CD14-positive monocyte (primary cell): ENCODE measurements at regions not wholly inside any gene's neighbourhood (a gene's known extent, or its start where the extent isn't known, plus 50 kb on each side); places are given as distances from the start of the nearest gene placed in this dataset.

ENCODE experiments used
- DNase-seq, 3 donors: peaks; one replicate each; pipeline ENCODE4 v3.0.0-alpha.2; 2011 to 2022
- H2AFZ ChIP-seq: 2 replicates; pipeline ENCODE4 v1.6.0; 2012; ENCODE audit warnings: mild to moderate bottlenecking, low read depth, low read length, inconsistent platforms; ENCODE audit not compliant: insufficient read depth, poor library complexity, severe bottlenecking
- H3K27ac ChIP-seq, 2 donors: 1 replicate in 1 of 2; 2 replicates in 1 of 2; pipeline ENCODE4 v1.5.1; 2012 to 2013; ENCODE audit warnings: low read length in 2 of 2, control low read depth in 1 of 2, inconsistent platforms in 1 of 2, low read depth in 1 of 2, mild to moderate bottlenecking in 1 of 2
- H3K27me3 ChIP-seq, 2 donors: one replicate each; pipeline versions ENCODE4 v1.6.0 to v1.6.1; 2011 to 2013; ENCODE audit warnings: low read length in 2 of 2; ENCODE audit not compliant: control insufficient read depth in 2 of 2, insufficient read depth in 2 of 2
- H3K36me3 ChIP-seq, 2 donors: replicated peaks in 1 of 2; 1 replicate in 1 of 2; 2 replicates in 1 of 2; pipeline versions ENCODE4 v1.5.1 to v1.6.1; 2012 to 2013; ENCODE audit warnings: low read length in 2 of 2, control low read depth in 1 of 2, inconsistent platforms in 1 of 2, mild to moderate bottlenecking in 1 of 2; ENCODE audit not compliant: insufficient read depth in 2 of 2, control insufficient read depth in 1 of 2
- H3K4me1 ChIP-seq, 2 donors: 1 replicate in 1 of 2; 2 replicates in 1 of 2; pipeline versions ENCODE4 v1.5.1 to v1.6.1; 2012 to 2013; ENCODE audit warnings: low read length in 2 of 2, control low read depth in 1 of 2, inconsistent platforms in 1 of 2, mild to moderate bottlenecking in 1 of 2, moderate library complexity in 1 of 2; ENCODE audit not compliant: insufficient read depth in 2 of 2, control insufficient read depth in 1 of 2
- H3K4me2 ChIP-seq: replicated peaks from 2 replicates; pipeline ENCODE3; 2012; ENCODE audit warnings: low read length, moderate library complexity, mild to moderate bottlenecking; ENCODE audit not compliant: poor library complexity, severe bottlenecking; ENCODE audit errors: extremely low read depth
- H3K4me3 ChIP-seq, 3 experiments: fragments of 200-600 bp in 1 of 3; sonication (generic) in 1 of 3; replicated peaks in 1 of 3; 1 replicate in 2 of 3; 2 replicates in 1 of 3; pipeline ENCODE4 v1.5.1; 2011 to 2013; ENCODE audit warnings: low read length in 3 of 3, mild to moderate bottlenecking in 3 of 3, control low read depth in 2 of 3, low read depth in 2 of 3, inconsistent platforms in 1 of 3, moderate library complexity in 1 of 3
- H3K79me2 ChIP-seq: 2 replicates; pipeline ENCODE4 v1.6.0; 2012; ENCODE audit warnings: mild to moderate bottlenecking, control low read depth, inconsistent platforms, low read length, moderate library complexity; ENCODE audit not compliant: insufficient read depth
- H3K9ac ChIP-seq: 2 replicates; pipeline ENCODE4 v1.6.0; 2017; ENCODE audit warnings: low read length, mild to moderate bottlenecking; ENCODE audit not compliant: insufficient read depth, poor library complexity, severe bottlenecking
- H3K9me3 ChIP-seq, 2 donors: replicated peaks in 1 of 2; 1 replicate in 1 of 2; 2 replicates in 1 of 2; pipeline versions ENCODE4 v1.5.1 to v1.6.1; 2012 to 2013; ENCODE audit warnings: low read length in 2 of 2, control low read depth in 1 of 2; ENCODE audit not compliant: control insufficient read depth in 1 of 2, insufficient read depth in 1 of 2
- H4K20me1 ChIP-seq: 2 replicates; pipeline ENCODE4 v1.6.0; 2012; ENCODE audit warnings: mild to moderate bottlenecking, low read length, control low read depth, moderate library complexity; ENCODE audit not compliant: insufficient read depth
- H3K27ac Mint-ChIP-seq, 7 donors: one replicate each; pipeline ENCODE4 v1.8.0; 2020; ENCODE audit warnings: mild to moderate bottlenecking in 7 of 7, mixed read lengths in 7 of 7, moderate library complexity in 6 of 7, inconsistent platforms in 2 of 7
- H3K27me3 Mint-ChIP-seq, 3 donors: one replicate each; pipeline ENCODE4 v1.8.0; 2021 to 2022; ENCODE audit warnings: low read depth in 3 of 3, mild to moderate bottlenecking in 3 of 3, mixed read lengths in 3 of 3, moderate library complexity in 3 of 3, inconsistent platforms in 1 of 3
- H3K36me3 Mint-ChIP-seq, 2 donors: one replicate each; pipeline ENCODE4 v1.8.0; 2020; ENCODE audit warnings: mixed read lengths in 2 of 2, inconsistent platforms in 1 of 2, mild to moderate bottlenecking in 1 of 2
- H3K4me1 Mint-ChIP-seq: one replicate; pipeline ENCODE4 v1.8.0; 2020; ENCODE audit warnings: mild to moderate bottlenecking, mixed read lengths
- H3K4me3 Mint-ChIP-seq, 2 donors: one replicate each; pipeline ENCODE4 v1.8.0; 2020; ENCODE audit warnings: mild to moderate bottlenecking in 2 of 2, mixed read lengths in 2 of 2, moderate library complexity in 1 of 2
- H3K9me3 Mint-ChIP-seq, 7 donors: one replicate each; pipeline ENCODE4 v1.8.0; 2020 to 2022; ENCODE audit warnings: mixed read lengths in 7 of 7, mild to moderate bottlenecking in 6 of 7, moderate library complexity in 6 of 7, inconsistent platforms in 2 of 7
- CTCF ChIP-seq: fragments of 200-600 bp; IDR thresholded peaks from one replicate; pipeline ENCODE4 v1.8.0; 2022; ENCODE audit warnings: antibody characterized with exemption, mild to moderate bottlenecking
- WGBS: methylation state at CpG from one replicate; pipeline ENCODE4 v1.1.5; 2013; ENCODE audit warnings: missing lambda C conversion rate; ENCODE audit not compliant: insufficient coverage; 5-methylcytosine and 5-hydroxymethylcytosine counted together
- intact Hi-C, 2 donors: fragments of 100-400 bp; cut with micrococcal nuclease; formaldehyde crosslinking; loops; one replicate each; pipeline versions ENCODE4 v1.15.0 to v1.15.1; 2023

GRCh38 chr2:39603436-39603835 is 62.3 kb upstream of the TMEM178A start:
- Histone ChIP-seq H3K9me3 (no peaks in the 10 kb centered on the region), H3K79me2 (no peaks in the 10 kb centered on the region), H3K27me3 (no peaks in the 10 kb centered on the region), H3K4me1 (no peaks in the 10 kb centered on the region), H3K9ac (no peak overlapping the region), H3K4me3 (no peak overlapping the region), H3K4me2 (no peak overlapping the region), H2AFZ (no peak overlapping the region), H3K36me3 (no peaks in the 10 kb centered on the region), H3K27ac (no peak overlapping the region), H4K20me1 (no peaks in the 10 kb centered on the region)
- intact Hi-C loops: no loop called here
- no peaks in the 10 kb centered on the region for H3K9me3 Mint-ChIP-seq
- no peak for TF ChIP-seq CTCF
- no peaks in the 10 kb centered on the region for H3K36me3 Mint-ChIP-seq
- H3K27me3 Mint-ChIP-seq: no peaks in the 10 kb centered on the region
- H3K4me1 Mint-ChIP-seq: peaks cover 4% of the 10 kb centered on the region
- no peak overlapping the region for H3K27ac Mint-ChIP-seq
- no peak for DNase-seq
- WGBS: no CpG with 5 or more reads among the region's 2 CpGs
- H3K4me3 Mint-ChIP-seq: no peak overlapping the region

GRCh38 chr2:39604866-39605265 is 60.9 kb upstream of the TMEM178A start:
- no peaks in the 10 kb centered on the region for H3K27me3 ChIP-seq
- no peak overlapping the region for H3K4me2 ChIP-seq
- H3K4me1 ChIP-seq: no peaks in the 10 kb centered on the region
- no peaks in the 10 kb centered on the region for H3K9me3 ChIP-seq
- Mint-ChIP-seq H3K4me1 (peaks cover 15% of the 10 kb centered on the region), H3K4me3 (no peak overlapping the region), H3K27me3 (no peaks in the 10 kb centered on the region), H3K9me3 (no peaks in the 10 kb centered on the region), H3K27ac (no peak overlapping the region), H3K36me3 (no peaks in the 10 kb centered on the region)
- no peak for TF ChIP-seq CTCF
- no peak overlapping the region for H2AFZ ChIP-seq
- H3K9ac ChIP-seq: no peak overlapping the region
- no peaks in the 10 kb centered on the region for H3K36me3 ChIP-seq
- H4K20me1 ChIP-seq: no peaks in the 10 kb centered on the region
- DNase-seq: no peak
- intact Hi-C loops: no loop called here
- H3K27ac ChIP-seq: no peak overlapping the region
- 87% methylated on average over 4 of the region's 4 CpGs for WGBS
- no peaks in the 10 kb centered on the region for H3K79me2 ChIP-seq
- H3K4me3 ChIP-seq: no peak overlapping the region
